ENCODE measurements at regions not wholly inside any gene's neighbourhood (a gene's known extent, or its start where the extent isn't known, plus 50 kb on each side); places are given as distances from the start of the nearest gene placed in this dataset.

- Histone ChIP-seq H3K9ac (ENCODE audit: low read length) (no peak overlapping the region), H3K9me3 (ENCODE audit: insufficient read depth, low read depth, low read length) (no peaks in the 10 kb centered on the region), H3K4me3 (ENCODE audit: insufficient read depth, low read depth, low read length) (no peak overlapping the region), H3K27me3 (ENCODE audit: insufficient read depth, low read length) (no peaks in the 10 kb centered on the region), H3K27ac (ENCODE audit: low read depth, low read length) (no peak overlapping the region), H4K20me1 (ENCODE audit: insufficient read depth, low read length) (no peaks in the 10 kb centered on the region), H3K4me1 (ENCODE audit: insufficient read depth, low read length) (peaks cover 8% of the 10 kb centered on the region), H3K4me2 (ENCODE audit: low read length) (no peak overlapping the region), H3K36me3 (ENCODE audit: insufficient read depth, low read length) (no peaks in the 10 kb centered on the region), H2AFZ (ENCODE audit: low read depth, low read length) (no peak overlapping the region), H3K79me2 (ENCODE audit: insufficient read depth, low read length) (no peaks in the 10 kb centered on the region)
- DNase-seq (ENCODE audit: low read depth) (no peak), FAIRE-seq (no peak)
- TF ChIP-seq EZH2 (IDR thresholded peaks at IDR 0.05; ENCODE audit: insufficient read depth, low read length) = no peak
- Mint-ChIP-seq H3K4me1 (ENCODE audit: low read depth, unreplicated experiment) (peaks cover 6% of the 10 kb centered on the region), H3K36me3 (ENCODE audit: low read depth, unreplicated experiment) (no peaks in the 10 kb centered on the region), H3K27me3 (ENCODE audit: low read depth, unreplicated experiment) (no peaks in the 10 kb centered on the region), H3K9me3 (ENCODE audit: unreplicated experiment) (no peaks in the 10 kb centered on the region), H3K27ac (ENCODE audit: unreplicated experiment) (no peak overlapping the region), H3K4me3 (ENCODE audit: unreplicated experiment) (no peak overlapping the region)
Measured at GRCh38 chr13:85492283-85492682, 306.9 kb downstream of the SLITRK6 start.

- H3K27ac Mint-ChIP-seq (ENCODE audit: unreplicated experiment) = no peak overlapping the region
- H3K36me3 Mint-ChIP-seq (ENCODE audit: low read depth, unreplicated experiment) = no peaks in the 10 kb centered on the region
Measured at GRCh38 chr13:85486663-85487062, 312.6 kb downstream of the SLITRK6 start.

GRCh38 chr13:85473144-85473543, 326.1 kb downstream of the SLITRK6 start:
- Histone ChIP-seq H3K27me3 (ENCODE audit: insufficient read depth, low read length) (no peaks in the 10 kb centered on the region), H3K27ac (ENCODE audit: low read depth, low read length) (no peak overlapping the region), H3K4me1 (ENCODE audit: insufficient read depth, low read length) (no peaks in the 10 kb centered on the region), H3K9me3 (ENCODE audit: insufficient read depth, low read depth, low read length) (no peaks in the 10 kb centered on the region), H3K4me3 (ENCODE audit: insufficient read depth, low read depth, low read length) (no peak overlapping the region), H3K9ac (ENCODE audit: low read length) (no peak overlapping the region), H2AFZ (ENCODE audit: low read depth, low read length) (no peak overlapping the region), H3K79me2 (ENCODE audit: insufficient read depth, low read length) (no peaks in the 10 kb centered on the region), H3K4me2 (ENCODE audit: low read length) (no peak overlapping the region), H4K20me1 (ENCODE audit: insufficient read depth, low read length) (no peaks in the 10 kb centered on the region), H3K36me3 (ENCODE audit: insufficient read depth, low read length) (no peaks in the 10 kb centered on the region)
- Mint-ChIP-seq H3K27me3 (ENCODE audit: low read depth, unreplicated experiment) (no peaks in the 10 kb centered on the region), H3K4me1 (ENCODE audit: low read depth, unreplicated experiment) (no peaks in the 10 kb centered on the region), H3K9me3 (ENCODE audit: unreplicated experiment) (peaks cover 2% of the 10 kb centered on the region), H3K4me3 (ENCODE audit: unreplicated experiment) (no peak overlapping the region), H3K27ac (ENCODE audit: unreplicated experiment) (no peak overlapping the region), H3K36me3 (ENCODE audit: low read depth, unreplicated experiment) (no peaks in the 10 kb centered on the region)
- TF ChIP-seq CTCF (IDR thresholded peaks at IDR 0.05; ENCODE audit: insufficient read depth, low read depth, low read length) = no peak
- no peak for TF ChIP-seq EZH2 (IDR thresholded peaks at IDR 0.05; ENCODE audit: insufficient read depth, low read length)
- DNase-seq (ENCODE audit: low read depth) = no peak
- no peak for FAIRE-seq

More at GRCh38 chr13:85486663-85487062, 312.6 kb downstream of the SLITRK6 start:
- Histone ChIP-seq H3K36me3 (ENCODE audit: insufficient read depth, low read length) (no peaks in the 10 kb centered on the region), H3K27me3 (ENCODE audit: insufficient read depth, low read length) (no peaks in the 10 kb centered on the region), H3K9me3 (ENCODE audit: insufficient read depth, low read depth, low read length) (no peaks in the 10 kb centered on the region), H4K20me1 (ENCODE audit: insufficient read depth, low read length) (no peaks in the 10 kb centered on the region), H3K27ac (ENCODE audit: low read depth, low read length) (no peak overlapping the region), H3K4me2 (ENCODE audit: low read length) (no peak overlapping the region), H3K79me2 (ENCODE audit: insufficient read depth, low read length) (no peaks in the 10 kb centered on the region), H3K4me3 (ENCODE audit: insufficient read depth, low read depth, low read length) (no peak overlapping the region), H2AFZ (ENCODE audit: low read depth, low read length) (no peak overlapping the region), H3K4me1 (ENCODE audit: insufficient read depth, low read length) (no peaks in the 10 kb centered on the region), H3K9ac (ENCODE audit: low read length) (no peak overlapping the region)
- Mint-ChIP-seq H3K27me3 (ENCODE audit: low read depth, unreplicated experiment) (no peaks in the 10 kb centered on the region), H3K9me3 (ENCODE audit: unreplicated experiment) (no peaks in the 10 kb centered on the region), H3K4me3 (ENCODE audit: unreplicated experiment) (no peak overlapping the region), H3K4me1 (ENCODE audit: low read depth, unreplicated experiment) (no peaks in the 10 kb centered on the region)
- no peak for DNase-seq (ENCODE audit: low read depth)
- no peak for FAIRE-seq
- TF ChIP-seq EZH2 (IDR thresholded peaks at IDR 0.05; ENCODE audit: insufficient read depth, low read length) (no peak), CTCF (IDR thresholded peaks at IDR 0.05; ENCODE audit: insufficient read depth, low read depth, low read length) (no peak)

Data from astrocyte (in vitro differentiated cells and primary cell).